ENCODE measurements at regions not wholly inside any gene's neighbourhood (a gene's known extent, or its start where the extent isn't known, plus 50 kb on each side); places are given as distances from the start of the nearest gene placed in this dataset.

DNA sequence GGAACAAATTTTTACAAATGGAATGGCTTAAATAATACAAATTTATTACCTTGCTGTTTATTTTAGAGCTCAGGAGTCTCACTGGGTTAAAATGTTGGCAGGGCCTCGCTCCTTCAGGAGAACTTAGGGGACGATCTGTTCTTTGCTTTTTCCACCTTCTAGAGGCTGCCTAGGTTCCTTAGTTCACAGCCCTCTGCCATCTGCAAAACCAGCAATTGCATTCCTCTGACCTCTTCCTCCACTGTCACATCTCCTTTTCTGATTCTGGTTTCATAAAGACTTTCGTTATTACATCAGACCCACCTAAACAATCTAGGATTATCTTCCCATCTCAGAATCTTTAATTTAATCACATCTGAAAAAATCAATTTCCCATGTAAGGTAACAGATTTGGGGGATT lies 249.6 kb upstream of the SPRY2 start:
- no peak for DNase-seq (ENCODE audit: low read depth)
- TF ChIP-seq MYC (IDR thresholded peaks at IDR 0.05; ENCODE audit: low read depth, low read length) (no peak), POLR2A (IDR thresholded peaks at IDR 0.05; ENCODE audit: extremely low read depth, insufficient read length) (no peak)
- TF ChIP-seq, protein P1, sequence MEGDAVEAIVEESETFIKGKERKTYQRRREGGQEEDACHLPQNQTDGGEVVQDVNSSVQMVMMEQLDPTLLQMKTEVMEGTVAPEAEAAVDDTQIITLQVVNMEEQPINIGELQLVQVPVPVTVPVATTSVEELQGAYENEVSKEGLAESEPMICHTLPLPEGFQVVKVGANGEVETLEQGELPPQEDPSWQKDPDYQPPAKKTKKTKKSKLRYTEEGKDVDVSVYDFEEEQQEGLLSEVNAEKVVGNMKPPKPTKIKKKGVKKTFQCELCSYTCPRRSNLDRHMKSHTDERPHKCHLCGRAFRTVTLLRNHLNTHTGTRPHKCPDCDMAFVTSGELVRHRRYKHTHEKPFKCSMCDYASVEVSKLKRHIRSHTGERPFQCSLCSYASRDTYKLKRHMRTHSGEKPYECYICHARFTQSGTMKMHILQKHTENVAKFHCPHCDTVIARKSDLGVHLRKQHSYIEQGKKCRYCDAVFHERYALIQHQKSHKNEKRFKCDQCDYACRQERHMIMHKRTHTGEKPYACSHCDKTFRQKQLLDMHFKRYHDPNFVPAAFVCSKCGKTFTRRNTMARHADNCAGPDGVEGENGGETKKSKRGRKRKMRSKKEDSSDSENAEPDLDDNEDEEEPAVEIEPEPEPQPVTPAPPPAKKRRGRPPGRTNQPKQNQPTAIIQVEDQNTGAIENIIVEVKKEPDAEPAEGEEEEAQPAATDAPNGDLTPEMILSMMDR (IDR thresholded peaks at IDR 0.05; ENCODE audit: low read depth, low read length), result no peak
- TF ChIP-seq, protein P2, sequence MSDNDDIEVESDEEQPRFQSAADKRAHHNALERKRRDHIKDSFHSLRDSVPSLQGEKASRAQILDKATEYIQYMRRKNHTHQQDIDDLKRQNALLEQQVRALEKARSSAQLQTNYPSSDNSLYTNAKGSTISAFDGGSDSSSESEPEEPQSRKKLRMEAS (IDR thresholded peaks at IDR 0.05; ENCODE audit: low read depth, low read length), result no peak

DNA sequence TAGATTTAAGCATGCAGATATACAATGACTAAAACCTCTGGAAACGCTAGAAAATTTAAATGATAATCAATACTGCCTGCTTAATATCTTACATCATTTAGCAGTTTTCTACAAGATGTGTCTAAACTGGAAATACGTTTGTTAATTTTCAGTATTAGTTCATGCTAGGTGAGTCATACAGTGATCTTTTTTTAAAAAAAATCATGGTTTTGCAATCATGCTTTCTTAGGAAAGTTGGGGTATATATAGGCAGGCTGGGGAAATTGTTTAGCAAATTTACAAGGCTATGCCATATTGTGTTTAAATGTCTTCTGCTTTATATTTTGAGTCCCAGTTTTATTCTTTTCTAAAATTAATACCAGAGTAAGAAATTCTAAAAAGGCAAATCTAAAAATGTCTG lies 245.4 kb upstream of the SPRY2 start:
- TF ChIP-seq, protein P2 (IDR thresholded peaks at IDR 0.05; ENCODE audit: low read depth, low read length), result no peak
- no peak for TF ChIP-seq MYC (IDR thresholded peaks at IDR 0.05; ENCODE audit: low read depth, low read length)
- TF ChIP-seq, protein P1 (IDR thresholded peaks at IDR 0.05; ENCODE audit: low read depth, low read length), result no peak
- TF ChIP-seq POLR2A (IDR thresholded peaks at IDR 0.05; ENCODE audit: extremely low read depth, insufficient read length), result no peak
- no peak overlapping the region for H3K4me3 ChIP-seq (ENCODE audit: low read depth, low read length)
- DNase-seq (ENCODE audit: low read depth), result no peak

More for the DNA sequence above, 249.6 kb upstream of the SPRY2 start:
- no peak overlapping the region for H3K4me3 ChIP-seq (ENCODE audit: low read depth, low read length)

DNA sequence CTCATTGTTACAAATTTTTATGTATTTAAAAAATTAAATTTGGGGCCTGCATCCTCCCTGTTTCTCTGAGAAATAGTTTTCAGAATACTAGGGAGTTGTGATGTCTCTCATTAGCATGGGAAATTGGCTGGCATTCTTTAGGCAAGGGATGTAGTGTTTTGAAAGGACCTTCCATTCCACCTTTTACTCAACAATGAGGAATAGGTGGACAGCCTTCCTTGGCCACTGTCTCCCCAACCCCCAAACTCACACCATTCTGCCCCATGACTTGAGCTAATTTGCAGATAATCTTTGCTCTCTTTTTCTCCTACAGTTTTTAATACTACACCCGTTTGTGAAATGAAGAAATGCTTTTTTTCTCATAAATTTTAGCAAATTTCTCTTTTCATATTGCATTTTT lies 244.6 kb upstream of the SPRY2 start:
- TF ChIP-seq, protein P1 (IDR thresholded peaks at IDR 0.05; ENCODE audit: low read depth, low read length), result no peak
- no peak for TF ChIP-seq POLR2A (IDR thresholded peaks at IDR 0.05; ENCODE audit: extremely low read depth, insufficient read length)
- H3K4me3 ChIP-seq (ENCODE audit: low read depth, low read length), result no peak overlapping the region
- no peak for DNase-seq (ENCODE audit: low read depth)

- TF ChIP-seq, protein P2 (IDR thresholded peaks at IDR 0.05; ENCODE audit: low read depth, low read length), result no peak
- TF ChIP-seq MYC (IDR thresholded peaks at IDR 0.05; ENCODE audit: low read depth, low read length), result no peak
- no peak for TF ChIP-seq POLR2A (IDR thresholded peaks at IDR 0.05; ENCODE audit: extremely low read depth, insufficient read length)
- DNase-seq (ENCODE audit: low read depth), result no peak
- H3K4me3 ChIP-seq (ENCODE audit: low read depth, low read length), result no peak overlapping the region
Observed at GRCh38 chr13:80584785-80585184, 243.9 kb upstream of the SPRY2 start.

- no peak for DNase-seq (ENCODE audit: low read depth)
- no peak overlapping the region for H3K4me3 ChIP-seq (ENCODE audit: low read depth, low read length)
- TF ChIP-seq, protein P1 (IDR thresholded peaks at IDR 0.05; ENCODE audit: low read depth, low read length), result no peak
- TF ChIP-seq POLR2A (IDR thresholded peaks at IDR 0.05; ENCODE audit: extremely low read depth, insufficient read length) (no peak), MYC (IDR thresholded peaks at IDR 0.05; ENCODE audit: low read depth, low read length) (no peak)
- TF ChIP-seq, protein P2 (IDR thresholded peaks at IDR 0.05; ENCODE audit: low read depth, low read length), result no peak
Observed at GRCh38 chr13:80584306-80584705, 243.4 kb upstream of the SPRY2 start.

DNA sequence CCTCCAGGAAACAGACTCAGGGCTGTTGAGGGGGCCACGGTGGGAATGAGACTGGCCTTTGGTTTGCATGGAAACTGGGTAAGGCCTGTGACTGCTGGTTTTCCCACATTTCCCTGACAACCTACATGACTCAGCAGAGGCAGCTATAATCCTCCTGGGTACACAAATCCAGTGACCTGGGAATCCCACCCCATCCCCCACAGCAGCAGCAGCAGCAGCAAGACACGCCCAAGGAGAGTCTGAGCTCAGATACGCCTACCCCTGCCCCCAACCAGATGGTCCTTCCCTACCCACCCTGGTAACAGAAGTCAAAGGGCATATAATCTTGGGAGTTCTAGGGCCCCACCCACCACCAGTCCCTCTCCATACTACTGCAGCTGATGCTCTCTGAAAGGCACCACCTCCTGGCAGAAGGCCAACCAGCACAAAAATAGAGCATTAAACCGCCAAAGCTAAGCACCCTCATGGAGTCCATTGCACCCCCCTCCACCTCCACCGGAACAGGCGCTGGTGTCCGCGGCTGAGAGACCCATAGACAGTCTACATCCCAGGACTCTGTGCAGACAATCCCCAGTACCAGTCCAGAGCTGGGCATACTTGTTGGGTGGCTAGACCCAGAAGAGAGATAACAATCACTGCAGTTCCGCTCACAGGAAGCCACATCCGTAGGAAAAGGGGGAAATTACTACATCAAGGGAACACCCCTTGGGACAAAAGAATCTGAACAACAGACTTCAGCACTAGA lies 237.2 kb upstream of the SPRY2 start:
- TF ChIP-seq MYC (IDR thresholded peaks at IDR 0.05; ENCODE audit: low read depth, low read length) (no peak), POLR2A (IDR thresholded peaks at IDR 0.05; ENCODE audit: extremely low read depth, insufficient read length) (no peak)
- TF ChIP-seq, protein P1 (IDR thresholded peaks at IDR 0.05; ENCODE audit: low read depth, low read length), result no peak
- TF ChIP-seq, protein P2 (IDR thresholded peaks at IDR 0.05; ENCODE audit: low read depth, low read length), result no peak
- no peak for DNase-seq (ENCODE audit: low read depth)
- H3K4me3 ChIP-seq (ENCODE audit: low read depth, low read length), result no peak overlapping the region
